ENCODE measurements at regions not wholly inside any gene's neighbourhood (a gene's known extent, or its start where the extent isn't known, plus 50 kb on each side); places are given as distances from the start of the nearest gene placed in this dataset.

- no peak for DNase-seq (ENCODE audit: extremely low spot score)
- CTCF ChIA-PET, result no interaction called here
- POLR2A ChIA-PET, result no interaction called here
- TF ChIP-seq HDGF (IDR thresholded peaks at IDR 0.05; ENCODE audit: borderline replicate concordance), result no peak
- no peak for TF ChIP-seq LEF1 (IDR thresholded peaks at IDR 0.05; ENCODE audit: borderline replicate concordance)
- no peak for TF ChIP-seq ARNT (IDR thresholded peaks at IDR 0.05)
- TF ChIP-seq SP1 (IDR thresholded peaks at IDR 0.05), result no peak
- no peak for TF ChIP-seq BHLHE40 (IDR thresholded peaks at IDR 0.05; ENCODE audit: borderline replicate concordance)
- TF ChIP-seq PKNOX1 (IDR thresholded peaks at IDR 0.05), result no peak
Measured at GRCh38 chr4:16351161-16351560, 124.9 kb upstream of the TAPT1 start.

- TF ChIP-seq NFRKB (IDR thresholded peaks at IDR 0.05) (no peak), SUZ12 (IDR thresholded peaks at IDR 0.05) (no peak), FOXK2 (IDR thresholded peaks at IDR 0.05) (no peak), BHLHE40 (IDR thresholded peaks at IDR 0.05; ENCODE audit: borderline replicate concordance) (no peak), TARDBP (IDR thresholded peaks at IDR 0.05) (no peak), ARNT (IDR thresholded peaks at IDR 0.05) (no peak), LEF1 (IDR thresholded peaks at IDR 0.05; ENCODE audit: borderline replicate concordance) (no peak), HDGF (IDR thresholded peaks at IDR 0.05; ENCODE audit: borderline replicate concordance) (no peak), ELF4 (IDR thresholded peaks at IDR 0.05) (no peak), SP1 (IDR thresholded peaks at IDR 0.05) (no peak), PKNOX1 (IDR thresholded peaks at IDR 0.05) (no peak), FOXM1 (IDR thresholded peaks at IDR 0.05; ENCODE audit: borderline replicate concordance) (no peak), CTBP1 (IDR thresholded peaks at IDR 0.05; ENCODE audit: borderline replicate concordance) (no peak), FOXA1 (IDR thresholded peaks at IDR 0.05) (no peak), L3MBTL2 (conservative IDR thresholded peaks at IDR 0.05) (no peak), ZNF384 (IDR thresholded peaks at IDR 0.05) (no peak)
- POLR2A ChIA-PET, result no interaction called here
- DNase-seq (ENCODE audit: extremely low spot score), result no peak
- CTCF ChIA-PET, result no interaction called here
Measured at GRCh38 chr4:16344853-16345252, 118.6 kb upstream of the TAPT1 start.

- TF ChIP-seq ARNT (IDR thresholded peaks at IDR 0.05) (no peak), SUZ12 (IDR thresholded peaks at IDR 0.05) (no peak), FOXA1 (IDR thresholded peaks at IDR 0.05) (no peak), LEF1 (IDR thresholded peaks at IDR 0.05; ENCODE audit: borderline replicate concordance) (no peak), ELF4 (IDR thresholded peaks at IDR 0.05) (no peak), TARDBP (IDR thresholded peaks at IDR 0.05) (no peak)
Measured at GRCh38 chr4:16337936-16338335, 111.7 kb upstream of the TAPT1 start.

GRCh38 chr4:16334601-16335000 is 108.3 kb upstream of the TAPT1 start:
- DNase-seq (ENCODE audit: extremely low spot score), result no peak
- TF ChIP-seq PKNOX1 (IDR thresholded peaks at IDR 0.05), result no peak
- no peak for TF ChIP-seq ZNF384 (IDR thresholded peaks at IDR 0.05)
- no peak for TF ChIP-seq ARNT (IDR thresholded peaks at IDR 0.05)
- TF ChIP-seq SUZ12 (IDR thresholded peaks at IDR 0.05), result no peak
- no peak for TF ChIP-seq ELF4 (IDR thresholded peaks at IDR 0.05)
- TF ChIP-seq CTBP1 (IDR thresholded peaks at IDR 0.05; ENCODE audit: borderline replicate concordance), result no peak
- no peak for TF ChIP-seq L3MBTL2 (conservative IDR thresholded peaks at IDR 0.05)
- no peak for TF ChIP-seq FOXM1 (IDR thresholded peaks at IDR 0.05; ENCODE audit: borderline replicate concordance)
- no peak for TF ChIP-seq NFRKB (IDR thresholded peaks at IDR 0.05)
- TF ChIP-seq FOXK2 (IDR thresholded peaks at IDR 0.05), result no peak
- no peak for TF ChIP-seq HDGF (IDR thresholded peaks at IDR 0.05; ENCODE audit: borderline replicate concordance)
- POLR2A ChIA-PET, result no interaction called here
- CTCF ChIA-PET, result no interaction called here

More at GRCh38 chr4:16337936-16338335, 111.7 kb upstream of the TAPT1 start:
- DNase-seq (ENCODE audit: extremely low spot score), result no peak
- ChIA-PET CTCF (no interaction called here), POLR2A (no interaction called here)

- TF ChIP-seq SUZ12 (IDR thresholded peaks at IDR 0.05) (no peak), ARNT (IDR thresholded peaks at IDR 0.05) (no peak), FOXM1 (IDR thresholded peaks at IDR 0.05; ENCODE audit: borderline replicate concordance) (no peak), ELF4 (IDR thresholded peaks at IDR 0.05) (no peak), ZNF384 (IDR thresholded peaks at IDR 0.05) (no peak), L3MBTL2 (conservative IDR thresholded peaks at IDR 0.05) (no peak), CTBP1 (IDR thresholded peaks at IDR 0.05; ENCODE audit: borderline replicate concordance) (no peak), TARDBP (IDR thresholded peaks at IDR 0.05) (no peak), FOXK2 (IDR thresholded peaks at IDR 0.05) (no peak), FOXA1 (IDR thresholded peaks at IDR 0.05) (no peak), LEF1 (IDR thresholded peaks at IDR 0.05; ENCODE audit: borderline replicate concordance) (no peak), SP1 (IDR thresholded peaks at IDR 0.05) (no peak), PKNOX1 (IDR thresholded peaks at IDR 0.05) (no peak), BHLHE40 (IDR thresholded peaks at IDR 0.05; ENCODE audit: borderline replicate concordance) (no peak), NFRKB (IDR thresholded peaks at IDR 0.05) (no peak), HDGF (IDR thresholded peaks at IDR 0.05; ENCODE audit: borderline replicate concordance) (no peak)
- ChIA-PET POLR2A (no interaction called here), CTCF (no interaction called here)
- DNase-seq (ENCODE audit: extremely low spot score), result no peak
Measured at GRCh38 chr4:16329797-16330134, 103.5 kb upstream of the TAPT1 start.

- POLR2A ChIA-PET, result no interaction called here
- CTCF ChIA-PET, result no interaction called here
- DNase-seq (ENCODE audit: extremely low spot score), result no peak
- no peak for TF ChIP-seq FOXM1 (IDR thresholded peaks at IDR 0.05; ENCODE audit: borderline replicate concordance)
- no peak for TF ChIP-seq SUZ12 (IDR thresholded peaks at IDR 0.05)
- no peak for TF ChIP-seq NFRKB (IDR thresholded peaks at IDR 0.05)
- TF ChIP-seq FOXK2 (IDR thresholded peaks at IDR 0.05), result no peak
- TF ChIP-seq ARNT (IDR thresholded peaks at IDR 0.05), result no peak
- TF ChIP-seq ELF4 (IDR thresholded peaks at IDR 0.05), result no peak
- TF ChIP-seq BHLHE40 (IDR thresholded peaks at IDR 0.05; ENCODE audit: borderline replicate concordance), result no peak
- TF ChIP-seq LEF1 (IDR thresholded peaks at IDR 0.05; ENCODE audit: borderline replicate concordance), result no peak
- TF ChIP-seq TARDBP (IDR thresholded peaks at IDR 0.05), result no peak
- no peak for TF ChIP-seq HDGF (IDR thresholded peaks at IDR 0.05; ENCODE audit: borderline replicate concordance)
- no peak for TF ChIP-seq PKNOX1 (IDR thresholded peaks at IDR 0.05)
- TF ChIP-seq ZNF384 (IDR thresholded peaks at IDR 0.05), result no peak
- TF ChIP-seq FOXA1 (IDR thresholded peaks at IDR 0.05), result no peak
- TF ChIP-seq L3MBTL2 (conservative IDR thresholded peaks at IDR 0.05), result no peak
- TF ChIP-seq CTBP1 (IDR thresholded peaks at IDR 0.05; ENCODE audit: borderline replicate concordance), result no peak
- TF ChIP-seq SP1 (IDR thresholded peaks at IDR 0.05), result no peak
Measured at GRCh38 chr4:16329125-16329796, 103.0 kb upstream of the TAPT1 start.
